GM21390 (cell line): ENCODE measurements at regions not wholly inside any gene's neighbourhood (a gene's known extent, or its start where the extent isn't known, plus 50 kb on each side); places are given as distances from the start of the nearest gene placed in this dataset.
"Not testable (repeated sequence)": the region's sequence is repeated elsewhere in the genome, so short reads cannot be mapped to it uniquely, and the experiment has no call there.

ENCODE experiments used
- ATAC-seq: cut with Tn5 transposase; IDR thresholded peaks from one replicate; pipeline ENCODE4 v1.9.1; 2021; ENCODE audit not compliant: unreplicated experiment

- no peak for ATAC-seq
Observed at GRCh38 chr17:70510288-70510687, 341.0 kb downstream of the KCNJ2 start.

GRCh38 chr17:70517816-70518215 is 348.5 kb downstream of the KCNJ2 start:
- no peak for ATAC-seq

GRCh38 chr17:70519300-70519699 is 350.0 kb downstream of the KCNJ2 start:
- no peak for ATAC-seq

- ATAC-seq: no peak
Observed at GRCh38 chr17:70520447-70520846, 351.1 kb downstream of the KCNJ2 start.

- no peak for ATAC-seq
Observed at GRCh38 chr17:70520956-70521355, 351.6 kb downstream of the KCNJ2 start.

GRCh38 chr17:70521821-70522256 is 352.5 kb downstream of the KCNJ2 start:
- no peak for ATAC-seq

- ATAC-seq: no peak
Observed at GRCh38 chr17:70523426-70523825, 354.1 kb downstream of the KCNJ2 start.

GRCh38 chr17:70525035-70525434 is 355.7 kb downstream of the KCNJ2 start:
- ATAC-seq: not testable (repeated sequence)

- no peak for ATAC-seq
Observed at GRCh38 chr17:70525961-70526360, 356.6 kb downstream of the KCNJ2 start.

- ATAC-seq: no peak
Observed at GRCh38 chr17:70527364-70527888, 358.1 kb downstream of the KCNJ2 start.

GRCh38 chr17:70533427-70533826 is 364.1 kb downstream of the KCNJ2 start:
- no peak for ATAC-seq

- ATAC-seq: no peak
Observed at GRCh38 chr17:70535986-70536385, 366.7 kb downstream of the KCNJ2 start.

GRCh38 chr17:70539132-70539924 is 370.0 kb downstream of the KCNJ2 start:
- no peak for ATAC-seq

- ATAC-seq: no peak
Observed at GRCh38 chr17:70542876-70543275, 373.5 kb downstream of the KCNJ2 start.

- no peak for ATAC-seq
Observed at GRCh38 chr17:70544317-70544716, 375.0 kb downstream of the KCNJ2 start.

GRCh38 chr17:70552230-70552981 is 383.1 kb downstream of the KCNJ2 start:
- ATAC-seq: no peak

GRCh38 chr17:70552982-70553334 is 383.6 kb downstream of the KCNJ2 start:
- ATAC-seq: no peak

GRCh38 chr17:70555723-70556122 is 386.4 kb downstream of the KCNJ2 start:
- no peak for ATAC-seq

- ATAC-seq: no peak
Observed at GRCh38 chr17:70558821-70559220, 389.5 kb downstream of the KCNJ2 start.

- ATAC-seq: no peak
Observed at GRCh38 chr17:70560471-70560870, 391.1 kb downstream of the KCNJ2 start.

- no peak for ATAC-seq
Observed at GRCh38 chr17:70562137-70562536, 392.8 kb downstream of the KCNJ2 start.

- no peak for ATAC-seq
Observed at GRCh38 chr17:70563281-70563820, 394.0 kb downstream of the KCNJ2 start.
